Pons (tissue), 1 donor: ENCODE measurements at regions not wholly inside any gene's neighbourhood (a gene's known extent, or its start where the extent isn't known, plus 50 kb on each side); places are given as distances from the start of the nearest gene placed in this dataset.

Experiments
- DNase-seq: peaks from one replicate; pipeline ENCODE4 v3.0.0-alpha.2; 2016; ENCODE audit warnings: low spot score

GRCh38 chr12:24557738-24558137 lies 391.2 kb downstream of the BCAT1 start:
- no peak for DNase-seq

DNA sequence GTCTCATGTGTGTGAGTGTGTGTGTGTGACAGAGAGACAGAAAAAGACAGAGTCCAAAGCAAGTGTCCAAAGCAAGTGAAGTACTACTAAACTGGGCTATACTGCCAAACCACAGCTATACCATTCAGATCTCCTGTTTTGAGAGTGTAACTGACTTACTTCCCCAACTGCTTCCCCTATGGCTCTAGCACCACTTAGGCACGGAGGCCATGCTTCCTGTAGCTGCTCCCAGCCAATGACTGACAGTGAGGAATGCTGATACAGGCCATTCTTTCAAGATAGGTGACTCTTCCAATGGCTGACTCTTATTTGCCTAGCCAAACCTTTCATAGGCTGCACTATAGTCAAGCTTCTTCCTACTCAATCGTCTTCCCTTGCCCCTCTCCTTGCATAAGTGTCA lies 393.2 kb downstream of the BCAT1 start:
- DNase-seq: no peak

- no peak for DNase-seq
These were observed 394.1 kb downstream of the BCAT1 start for GRCh38 chr12:24554612-24555295.

GRCh38 chr12:24553259-24553658 lies 395.6 kb downstream of the BCAT1 start:
- no peak for DNase-seq

DNA sequence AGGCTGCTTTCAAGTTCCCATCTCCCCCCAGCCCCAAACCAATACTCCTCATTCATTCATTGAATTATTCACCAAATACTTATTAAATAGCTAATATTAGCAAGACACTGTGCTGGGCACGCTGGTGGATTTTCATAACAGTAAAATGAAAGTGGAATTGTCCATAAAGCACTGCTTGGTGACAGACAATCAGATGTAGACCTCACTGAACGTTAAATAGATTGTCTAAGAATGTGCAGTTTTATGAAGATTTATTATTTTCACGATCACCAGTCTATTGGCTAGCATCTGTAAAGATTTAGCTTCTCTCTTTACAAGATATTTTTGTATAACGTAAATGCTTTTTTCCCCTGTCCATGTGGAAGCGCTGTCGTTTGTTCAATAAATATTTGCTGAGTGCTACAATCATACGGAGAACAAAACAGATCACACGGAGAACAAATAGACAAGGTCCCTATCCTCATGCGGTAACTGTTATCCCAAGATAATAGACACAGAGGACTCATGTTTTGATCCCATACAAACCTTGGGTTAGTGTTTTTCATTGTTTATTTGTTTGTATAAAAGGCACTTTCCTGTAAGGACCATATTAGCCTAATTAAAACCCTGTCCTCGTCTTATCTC lies 397.6 kb downstream of the BCAT1 start:
- DNase-seq: no peak

DNA sequence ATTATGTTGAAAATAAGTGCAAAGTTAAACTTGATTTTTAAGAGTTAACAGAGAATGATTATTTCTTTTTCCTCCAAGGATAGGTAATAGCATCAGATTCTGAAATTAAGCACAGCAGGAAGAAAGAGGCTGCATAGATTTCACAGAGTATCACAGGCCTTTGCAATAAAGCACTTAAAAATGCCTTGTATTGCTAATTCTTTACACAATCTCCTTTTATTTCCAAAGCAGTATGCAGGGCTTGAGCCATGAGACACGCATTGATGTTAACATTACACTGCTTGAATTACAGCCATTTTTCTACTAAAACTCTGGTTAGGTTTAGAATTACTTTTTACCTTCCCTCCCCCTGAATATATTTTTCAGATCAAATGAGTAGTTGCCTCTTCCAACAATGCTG lies 398.3 kb downstream of the BCAT1 start:
- no peak for DNase-seq

DNA sequence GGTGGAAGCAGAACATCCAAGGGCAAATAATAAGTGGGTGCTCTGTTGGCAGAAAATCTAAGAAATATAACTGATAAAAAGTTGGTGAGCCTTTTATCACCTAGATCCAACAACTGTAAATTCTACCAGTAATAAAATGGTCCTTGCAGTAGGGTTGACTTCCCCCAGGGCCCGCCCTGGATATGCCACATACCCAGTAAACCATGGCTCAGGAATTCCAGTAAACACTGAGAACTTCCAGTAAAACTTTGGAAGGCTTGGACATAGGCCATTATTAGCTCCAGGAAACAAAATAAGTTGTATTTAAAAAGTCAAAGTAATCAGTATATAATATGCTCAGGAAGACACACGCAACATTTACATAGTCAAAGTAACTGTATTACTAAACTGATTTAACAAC lies 402.2 kb downstream of the BCAT1 start:
- no peak for DNase-seq

DNA sequence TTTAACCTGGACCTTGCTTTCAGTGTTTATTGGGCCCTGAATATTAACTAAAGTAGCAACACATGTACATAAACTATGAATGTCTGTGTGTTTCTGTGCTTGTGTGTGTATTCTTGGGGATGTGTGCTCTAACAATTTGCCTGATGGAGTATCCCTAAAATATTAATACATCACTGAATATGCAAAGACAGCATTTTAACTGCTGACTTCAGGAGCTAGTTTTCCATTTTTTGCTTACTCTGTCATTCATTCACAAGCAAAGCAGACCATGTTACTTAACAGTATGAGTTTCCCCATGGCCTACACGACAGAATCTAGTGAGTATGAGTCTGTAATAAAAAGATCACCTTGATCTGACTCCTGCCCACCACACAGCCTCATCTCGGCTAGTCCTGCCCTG lies 402.8 kb downstream of the BCAT1 start:
- no peak for DNase-seq

- no peak for DNase-seq
These were observed 404.5 kb downstream of the BCAT1 start for GRCh38 chr12:24544368-24544767.

DNA sequence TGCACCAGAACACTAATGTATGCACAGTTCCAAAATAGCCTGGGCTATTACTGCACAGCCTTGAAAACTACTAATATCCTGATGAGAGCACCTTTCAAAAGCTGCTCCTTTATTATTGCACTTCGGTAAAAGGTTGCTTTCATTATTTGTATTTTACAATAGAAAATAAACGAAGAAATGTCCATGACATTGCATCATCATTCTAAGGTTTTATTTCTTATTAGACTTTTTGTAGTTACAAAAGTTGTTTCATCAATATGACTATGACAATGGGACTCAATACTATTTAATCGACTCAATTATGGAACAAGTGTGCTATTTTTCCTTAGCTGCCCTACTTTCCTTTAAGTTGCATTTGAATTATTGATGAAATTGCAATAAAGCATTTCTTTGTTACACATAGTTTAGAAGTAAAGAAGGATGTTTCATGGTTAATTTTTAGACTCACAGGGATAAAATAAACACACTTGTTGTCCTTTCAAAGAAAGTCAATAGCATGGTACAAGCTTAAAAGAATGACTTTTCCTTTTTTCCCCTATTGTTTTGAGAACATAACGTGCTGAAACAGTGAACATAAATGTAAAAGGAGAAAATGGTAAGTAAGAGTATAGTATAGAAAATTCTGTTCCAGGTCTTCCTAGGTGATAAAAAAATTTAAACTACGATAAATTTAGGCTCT lies 407.6 kb downstream of the BCAT1 start:
- no peak for DNase-seq

GRCh38 chr12:24539646-24540045 lies 409.3 kb downstream of the BCAT1 start:
- DNase-seq: no peak

GRCh38 chr12:24537083-24537860 lies 411.6 kb downstream of the BCAT1 start:
- DNase-seq: no peak

DNA sequence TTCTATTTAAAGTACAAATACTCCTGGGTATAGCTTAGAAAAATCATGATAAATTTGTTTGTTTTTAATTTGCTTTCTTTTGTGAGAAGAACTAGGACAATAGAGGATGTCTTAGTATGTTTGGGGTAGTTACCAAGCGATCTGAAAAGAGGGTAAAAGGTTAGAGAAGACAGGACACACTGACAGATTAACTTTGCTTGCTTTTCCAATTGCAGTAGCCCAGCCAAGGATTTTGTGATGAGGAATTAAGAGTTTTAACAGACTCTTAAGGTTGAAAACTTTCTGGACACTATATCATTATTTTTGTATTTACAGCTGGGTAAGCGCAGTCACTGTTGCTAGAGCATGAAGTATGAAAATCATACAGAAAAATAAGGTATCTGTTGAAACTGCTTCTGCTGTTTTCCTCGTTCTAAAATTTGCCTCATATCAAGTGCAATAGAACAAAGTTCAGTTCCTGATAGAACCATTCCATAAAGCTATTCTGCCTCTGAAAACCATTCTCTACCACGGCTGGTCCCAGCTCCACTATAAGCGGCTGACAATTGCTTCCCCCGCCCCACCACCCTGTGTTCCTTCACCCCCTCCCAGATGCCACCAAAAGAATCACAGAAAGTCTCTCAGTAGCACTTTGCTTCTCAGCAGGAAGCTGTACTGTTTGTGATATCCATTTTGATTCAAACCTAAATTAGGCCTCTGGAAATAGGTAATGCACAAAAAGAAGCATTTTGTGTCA lies 413.4 kb downstream of the BCAT1 start:
- no peak for DNase-seq

DNA sequence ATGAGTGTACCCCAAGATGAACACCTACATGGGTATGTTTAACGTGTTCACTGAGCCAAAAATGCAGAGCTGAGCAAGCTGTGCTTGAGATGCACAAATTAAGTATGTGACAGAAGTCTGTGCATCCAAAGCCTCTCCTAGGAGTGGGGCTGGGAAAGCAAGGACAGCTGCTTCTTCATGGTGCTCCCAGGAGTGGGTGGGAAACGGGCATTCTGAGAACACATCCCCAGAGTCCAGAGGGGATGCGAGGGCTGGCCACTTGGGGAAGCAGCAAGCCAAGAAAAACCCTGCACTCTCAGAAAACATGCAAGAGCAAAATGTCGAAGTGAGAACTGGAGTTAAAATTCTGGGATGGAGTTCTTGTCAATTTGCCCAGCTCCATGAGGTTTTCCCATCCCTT lies 414.3 kb downstream of the BCAT1 start:
- DNase-seq: peak; percentile 6

DNA sequence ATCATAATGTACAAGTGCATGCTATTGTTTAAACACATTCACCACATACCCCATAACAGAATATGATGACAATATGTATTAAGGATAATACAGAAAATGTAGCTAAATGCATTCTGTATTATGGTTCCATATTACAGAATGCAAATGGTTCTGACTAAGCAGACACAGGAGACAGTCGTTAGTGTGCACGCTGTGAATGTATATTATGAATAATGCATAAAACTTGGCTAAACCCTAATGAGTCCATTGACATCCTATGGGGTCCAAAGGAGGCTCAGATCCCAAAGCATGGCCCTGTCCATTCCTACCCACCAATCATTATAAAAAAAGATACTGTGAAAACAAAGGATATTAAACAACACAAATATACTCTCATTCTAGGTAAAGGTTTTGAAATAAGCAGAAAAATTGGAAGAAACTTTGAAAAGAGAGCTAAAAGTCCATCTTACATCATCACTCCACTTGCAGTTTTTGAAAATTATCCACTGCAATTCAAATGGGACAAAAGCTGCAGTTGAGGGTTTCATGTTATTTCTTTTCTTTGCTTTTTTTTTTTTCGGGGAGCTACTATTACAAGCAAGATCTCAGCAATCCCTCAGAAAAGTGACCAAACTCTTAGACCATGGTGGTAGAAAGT lies 415.1 kb downstream of the BCAT1 start:
- DNase-seq: no peak

GRCh38 chr12:24530689-24531088 lies 418.2 kb downstream of the BCAT1 start:
- no peak for DNase-seq

DNA sequence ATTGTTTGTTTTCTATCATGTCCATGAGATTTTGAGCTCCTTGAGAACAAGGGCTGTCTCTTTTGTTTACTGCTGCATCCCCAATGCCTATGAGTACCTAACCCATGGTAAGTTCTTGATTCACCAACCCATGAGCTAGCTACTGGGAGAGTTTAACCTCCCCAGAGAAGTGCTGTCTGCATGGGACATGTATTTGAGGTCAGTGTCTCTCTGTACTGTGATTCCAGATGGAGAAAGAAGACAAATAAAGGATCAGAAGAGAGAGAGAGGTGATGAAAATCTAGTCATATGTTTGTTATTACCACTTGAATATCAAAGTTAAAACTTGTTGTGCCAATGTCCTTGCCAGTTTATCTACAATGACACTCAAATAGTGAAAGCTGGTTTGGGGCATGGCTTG lies 421.8 kb downstream of the BCAT1 start:
- DNase-seq: no peak

GRCh38 chr12:24522736-24523135 lies 426.2 kb downstream of the BCAT1 start:
- no peak for DNase-seq

DNA sequence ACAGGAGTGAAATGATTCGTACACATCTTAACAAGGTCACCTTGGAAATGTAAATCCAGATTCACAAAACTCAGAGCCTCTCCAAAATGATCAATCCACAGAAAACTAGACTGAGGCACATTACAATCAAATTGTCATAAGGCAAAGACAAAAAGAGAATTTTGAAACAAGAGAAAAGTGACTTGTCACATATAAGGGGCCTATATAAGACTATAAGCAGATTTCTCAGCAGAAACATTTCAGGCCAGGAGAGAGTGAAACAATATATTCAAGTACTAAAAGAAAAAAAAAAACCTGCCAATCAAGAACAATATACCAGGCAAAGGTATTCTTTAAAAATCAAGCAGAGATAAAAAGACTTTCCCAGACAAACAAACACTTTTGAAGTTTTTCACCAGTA lies 429.1 kb downstream of the BCAT1 start:
- no peak for DNase-seq

DNA sequence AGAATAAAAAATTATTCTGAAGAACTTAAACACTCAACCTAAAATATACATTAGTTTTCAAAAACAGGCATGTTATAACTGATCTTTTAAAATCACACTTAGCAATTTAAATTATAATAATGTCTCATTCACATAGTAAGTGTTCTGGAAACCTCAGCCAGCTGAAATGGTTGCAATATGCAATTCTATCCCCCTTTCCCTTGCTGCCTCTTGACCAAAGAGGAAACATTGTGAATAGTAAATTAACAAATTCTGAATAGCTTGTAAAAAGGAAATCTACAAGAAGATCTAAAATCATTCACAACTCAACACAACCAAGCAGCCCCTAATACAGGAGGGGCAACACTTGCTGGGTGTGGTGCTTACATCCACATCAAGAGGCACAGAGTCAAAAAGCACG lies 431.9 kb downstream of the BCAT1 start:
- no peak for DNase-seq

- DNase-seq: no peak
These were observed 438.2 kb downstream of the BCAT1 start for GRCh38 chr12:24510581-24511125.
